K562 (cell line): ENCODE measurements at regions not wholly inside any gene's neighbourhood (a gene's known extent, or its start where the extent isn't known, plus 50 kb on each side); places are given as distances from the start of the nearest gene placed in this dataset.

Experiments
- ATAC-seq: fragments of 200-7000 bp; cut with Tn5 transposase; 3 replicates; pipeline ENCODE4 v1.9.1; 2020; ENCODE audit warnings: moderate library complexity
- BruUV-seq: library from RNA; stranded (reverse); fragments of 400-500 nt; replicated peaks from 2 replicates; lab custom pipeline; 2021; lab: Mats Ljungman, UMichigan
- CTCF ChIA-PET: fragments of 300-600 bp; formaldehyde crosslinking; extraction: SDS; loops from one replicate; lab custom pipeline; 2021; ENCODE audit warnings: low intra/inter-chr PET ratio; lab: Yijun Ruan, JAX
- POLR2A ChIA-PET: fragments of 300-600, 350-650 bp; sonication (Branson Sonifier 250); formaldehyde crosslinking; extraction: SDS; loops from one replicate; lab custom pipeline; 2021; ENCODE audit warnings: antibody characterized with exemption, inconsistent platforms; lab: Yijun Ruan, JAX
- DNase-seq, 4 experiments: peaks; one replicate each; pipeline versions ENCODE4 v3.0.0 to v3.0.0-alpha.2; 2011 to 2018; ENCODE audit warnings: low spot score in 3 of 4, mixed read lengths in 3 of 4; ENCODE audit errors: extremely low read depth in 1 of 4
- FAIRE-seq: peaks from 2 replicates; lab custom pipeline; 2011; peaks lifted over from hg19 to GRCh38; lab: Jason Lieb, UNC
- H2AFZ ChIP-seq: 2 replicates; pipeline ENCODE4 v1.6.0; 2011; ENCODE audit warnings: low read depth, low read length, control low read depth, inconsistent platforms
- H3K27ac ChIP-seq: fragments of 200-600 bp; 3 replicates; pipeline ENCODE4 v1.8.0; 2011; ENCODE audit warnings: low read depth, mild to moderate bottlenecking, control low read depth, inconsistent platforms, low read length, moderate library complexity, mixed read lengths; ENCODE audit errors: extremely low read depth
- H3K27me3 ChIP-seq, 2 experiments: fragments of 300-600 bp in 1 of 2; 2 replicates in 1 of 2; 3 replicates in 1 of 2; pipeline versions ENCODE4 v1.6.0 to v1.8.0; 2011; ENCODE audit warnings: inconsistent platforms in 2 of 2, low read length in 2 of 2, mild to moderate bottlenecking in 1 of 2, mixed read lengths in 1 of 2, moderate library complexity in 1 of 2; ENCODE audit not compliant: control insufficient read depth in 2 of 2, insufficient read depth in 2 of 2
- H3K36me3 ChIP-seq: fragments of 300-600 bp; 3 replicates; pipeline ENCODE4 v1.8.0; 2011; ENCODE audit warnings: mild to moderate bottlenecking, low read length, inconsistent platforms; ENCODE audit not compliant: control insufficient read depth, insufficient read depth
- H3K4me1 ChIP-seq, 2 experiments: fragments of 200-600 bp in 1 of 2; replicated peaks in 1 of 2; 2 replicates in 1 of 2; 3 replicates in 1 of 2; pipeline versions ENCODE4 v1.5.1 to v1.8.0; 2011; ENCODE audit warnings: inconsistent platforms in 2 of 2, low read length in 2 of 2, mild to moderate bottlenecking in 1 of 2, mixed read lengths in 1 of 2, moderate library complexity in 1 of 2; ENCODE audit not compliant: control insufficient read depth in 2 of 2, insufficient read depth in 2 of 2
- H3K4me2 ChIP-seq: 2 replicates; pipeline ENCODE4 v1.6.1; 2011; ENCODE audit warnings: low read length, control low read depth, inconsistent platforms, mixed read lengths; ENCODE audit not compliant: insufficient read depth
- H3K4me3 ChIP-seq: fragments of 200-600 bp; sonication (generic), shearing (Covaris generic); 2 replicates; pipeline ENCODE4 v1.5.1; 2016; ENCODE audit warnings: control low read depth, inconsistent platforms
- H3K79me2 ChIP-seq: fragments of 200-600 bp; 3 replicates; pipeline ENCODE4 v1.8.0; 2011; ENCODE audit warnings: low read length, inconsistent platforms; ENCODE audit not compliant: control insufficient read depth, insufficient read depth
- H3K9ac ChIP-seq, 2 experiments: 2 replicates each; pipeline versions ENCODE4 v1.6.0 to v1.6.1; 2011; ENCODE audit warnings: low read depth in 2 of 2, low read length in 2 of 2, control low read depth in 1 of 2, inconsistent platforms in 1 of 2, mild to moderate bottlenecking in 1 of 2, mixed read lengths in 1 of 2; ENCODE audit not compliant: insufficient read depth in 1 of 2
- H3K9me1 ChIP-seq: one replicate; pipeline ENCODE4 v1.6.0; 2011; ENCODE audit warnings: inconsistent platforms, mild to moderate bottlenecking, low read length, moderate library complexity; ENCODE audit not compliant: control insufficient read depth, insufficient read depth
- H3K9me3 ChIP-seq: replicated peaks from 2 replicates; pipeline ENCODE4 v1.5.1; 2011; ENCODE audit warnings: low read depth, low read length, inconsistent platforms; ENCODE audit not compliant: control insufficient read depth, insufficient read depth
- H4K20me1 ChIP-seq: replicated peaks from 2 replicates; pipeline ENCODE4 v1.6.1; 2011; ENCODE audit warnings: low read length, inconsistent platforms, mixed read lengths; ENCODE audit not compliant: control insufficient read depth, insufficient read depth
- CREB1 ChIP-seq, 2 experiments: sonication (generic) in 1 of 2; formaldehyde crosslinking in 1 of 2; IDR thresholded peaks; 2 replicates each; pipeline versions ENCODE4 v1.6.1 to v1.8.0; 2012 to 2022; ENCODE audit warnings: inconsistent platforms in 1 of 2, mild to moderate bottlenecking in 1 of 2, missing genetic modification reagents in 1 of 2, moderate library complexity in 1 of 2
- DNMT1 ChIP-seq: fragments of 450-650 bp; IDR thresholded peaks from 2 replicates; pipeline ENCODE4 v1.6.1; 2016; ENCODE audit warnings: antibody characterized with exemption, mild to moderate bottlenecking
- KDM5B ChIP-seq: fragments of 200-600 bp; sonication (generic); IDR thresholded peaks from 2 replicates; pipeline ENCODE4 v1.6.1; 2012; ENCODE audit warnings: low read depth, mild to moderate bottlenecking, moderate library complexity, low read length, control low read depth, inconsistent platforms; ENCODE audit not compliant: insufficient replicate concordance
- RAD21 ChIP-seq, 2 experiments: fragments of 250-450 bp in 1 of 2; fragments of 450-650 bp in 1 of 2; sonication (Bioruptor Pico) in 1 of 2; formaldehyde crosslinking in 1 of 2; IDR thresholded peaks in 1 of 2; conservative IDR thresholded peaks in 1 of 2; 2 replicates each; pipeline versions ENCODE4 v1.4.0 to v1.8.0; 2020 to 2022; ENCODE audit warnings: mild to moderate bottlenecking in 2 of 2, moderate library complexity in 1 of 2
- TEAD2 ChIP-seq: fragments of 450-650 bp; IDR thresholded peaks from 2 replicates; pipeline ENCODE4 v1.6.1; 2016; ENCODE audit warnings: missing genetic modification characterization, control low read depth, missing compliant biosample characterization
- UBTF ChIP-seq, 2 experiments: IDR thresholded peaks; 2 replicates each; pipeline ENCODE4 v1.6.1; 2012; ENCODE audit warnings: improper control_type of control experiment in 2 of 2, low read depth in 2 of 2, low read length in 2 of 2, borderline replicate concordance in 1 of 2
- ZFP1 ChIP-seq: fragments of 450-650 bp; formaldehyde crosslinking; IDR thresholded peaks from 2 replicates; pipeline ENCODE4 v1.4.0; 2020; ENCODE audit warnings: mild to moderate bottlenecking, mixed read lengths
- ZKSCAN3 ChIP-seq: fragments of 250-450 bp; sonication (Bioruptor Pico); IDR thresholded peaks from 2 replicates; pipeline ENCODE4 v1.4.0; 2020
- ZNF146 ChIP-seq: IDR thresholded peaks from one replicate; pipeline ENCODE4 v1.6.1; 2018; ENCODE audit warnings: missing compliant biosample characterization; ENCODE audit not compliant: unreplicated experiment
- ZNF175 ChIP-seq: fragments of 200-800 bp; sonication (Bioruptor generic); IDR thresholded peaks from 2 replicates; pipeline ENCODE4 v1.6.1; 2016; ENCODE audit warnings: low read depth, mild to moderate bottlenecking, missing genetic modification characterization, missing compliant biosample characterization
- ZNF253 ChIP-seq: fragments of 250-450 bp; sonication (Bioruptor Pico); conservative IDR thresholded peaks from 2 replicates; pipeline ENCODE4 v1.6.1; 2021; ENCODE audit warnings: mild to moderate bottlenecking
- WGBS: fragments of 100-300 bp; shearing (Covaris generic); methylation state at CpG from one replicate; pipeline ENCODE4 v1.1.6; 2016; ENCODE audit warnings: low coverage, mixed read lengths; ENCODE audit not compliant: insufficient coverage; ENCODE audit errors: missing lambda C conversion rate; 5-methylcytosine and 5-hydroxymethylcytosine counted together
- in situ Hi-C: fragments of 300-500 bp; cut with MboI; formaldehyde crosslinking; loops from 4 replicates; pipeline ENCODE4 v1.15.0; 2018; ENCODE audit warnings: inconsistent platforms, mixed read lengths
- intact Hi-C: fragments of 100-400 bp; cut with micrococcal nuclease; formaldehyde crosslinking; loops from 2 replicates; pipeline ENCODE4 v1.14.2; 2022
- TF ChIP-seq, protein P1 (sequence below): sonication (generic); formaldehyde crosslinking; IDR thresholded peaks from 2 replicates; pipeline ENCODE4 v1.8.0; 2023; ENCODE audit warnings: missing genetic modification reagents, mild to moderate bottlenecking, borderline replicate concordance

GRCh38 chr3:31172336-31172735 lies 277.9 kb upstream of the GADL1 start (continued):
- TF ChIP-seq, protein P1, sequence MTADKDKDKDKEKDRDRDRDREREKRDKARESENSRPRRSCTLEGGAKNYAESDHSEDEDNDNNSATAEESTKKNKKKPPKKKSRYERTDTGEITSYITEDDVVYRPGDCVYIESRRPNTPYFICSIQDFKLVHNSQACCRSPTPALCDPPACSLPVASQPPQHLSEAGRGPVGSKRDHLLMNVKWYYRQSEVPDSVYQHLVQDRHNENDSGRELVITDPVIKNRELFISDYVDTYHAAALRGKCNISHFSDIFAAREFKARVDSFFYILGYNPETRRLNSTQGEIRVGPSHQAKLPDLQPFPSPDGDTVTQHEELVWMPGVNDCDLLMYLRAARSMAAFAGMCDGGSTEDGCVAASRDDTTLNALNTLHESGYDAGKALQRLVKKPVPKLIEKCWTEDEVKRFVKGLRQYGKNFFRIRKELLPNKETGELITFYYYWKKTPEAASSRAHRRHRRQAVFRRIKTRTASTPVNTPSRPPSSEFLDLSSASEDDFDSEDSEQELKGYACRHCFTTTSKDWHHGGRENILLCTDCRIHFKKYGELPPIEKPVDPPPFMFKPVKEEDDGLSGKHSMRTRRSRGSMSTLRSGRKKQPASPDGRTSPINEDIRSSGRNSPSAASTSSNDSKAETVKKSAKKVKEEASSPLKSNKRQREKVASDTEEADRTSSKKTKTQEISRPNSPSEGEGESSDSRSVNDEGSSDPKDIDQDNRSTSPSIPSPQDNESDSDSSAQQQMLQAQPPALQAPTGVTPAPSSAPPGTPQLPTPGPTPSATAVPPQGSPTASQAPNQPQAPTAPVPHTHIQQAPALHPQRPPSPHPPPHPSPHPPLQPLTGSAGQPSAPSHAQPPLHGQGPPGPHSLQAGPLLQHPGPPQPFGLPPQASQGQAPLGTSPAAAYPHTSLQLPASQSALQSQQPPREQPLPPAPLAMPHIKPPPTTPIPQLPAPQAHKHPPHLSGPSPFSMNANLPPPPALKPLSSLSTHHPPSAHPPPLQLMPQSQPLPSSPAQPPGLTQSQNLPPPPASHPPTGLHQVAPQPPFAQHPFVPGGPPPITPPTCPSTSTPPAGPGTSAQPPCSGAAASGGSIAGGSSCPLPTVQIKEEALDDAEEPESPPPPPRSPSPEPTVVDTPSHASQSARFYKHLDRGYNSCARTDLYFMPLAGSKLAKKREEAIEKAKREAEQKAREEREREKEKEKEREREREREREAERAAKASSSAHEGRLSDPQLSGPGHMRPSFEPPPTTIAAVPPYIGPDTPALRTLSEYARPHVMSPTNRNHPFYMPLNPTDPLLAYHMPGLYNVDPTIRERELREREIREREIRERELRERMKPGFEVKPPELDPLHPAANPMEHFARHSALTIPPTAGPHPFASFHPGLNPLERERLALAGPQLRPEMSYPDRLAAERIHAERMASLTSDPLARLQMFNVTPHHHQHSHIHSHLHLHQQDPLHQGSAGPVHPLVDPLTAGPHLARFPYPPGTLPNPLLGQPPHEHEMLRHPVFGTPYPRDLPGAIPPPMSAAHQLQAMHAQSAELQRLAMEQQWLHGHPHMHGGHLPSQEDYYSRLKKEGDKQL, result no peak
- TF ChIP-seq ZKSCAN3 (CRISPR knock-in tag) (no peak), KDM5B (no peak)

DNA sequence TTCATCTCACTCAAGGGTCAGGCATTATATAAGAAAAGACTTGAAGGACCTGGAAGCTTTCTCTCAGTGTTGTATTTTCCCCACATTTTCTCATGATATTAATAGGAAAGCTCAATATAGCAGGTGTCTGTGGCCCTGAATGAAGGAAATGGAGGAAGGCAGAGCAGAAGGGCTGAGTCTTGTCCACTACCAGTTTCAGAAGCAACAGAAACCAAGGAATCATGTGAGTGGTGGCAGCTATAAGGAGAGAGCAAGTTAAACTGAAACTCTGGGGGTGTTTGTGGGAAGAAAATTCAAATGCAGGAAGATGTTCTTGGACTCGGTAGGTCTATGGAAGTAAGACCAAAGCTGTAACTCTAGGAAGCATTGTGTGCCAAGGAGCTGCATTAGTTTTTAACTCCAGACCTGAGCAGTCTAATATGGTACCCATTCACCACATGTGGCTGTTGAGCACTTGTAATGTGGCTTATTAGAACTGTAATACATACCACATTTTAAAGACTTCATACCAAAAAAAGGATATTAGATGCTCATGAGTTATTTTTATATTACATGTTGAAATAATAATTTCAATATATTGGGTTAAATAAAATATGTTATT lies 278.8 kb upstream of the GADL1 start:
- Histone ChIP-seq H3K27ac (no peak overlapping the region), H3K36me3 (no peaks in the 10 kb centered on the region), H4K20me1 (no peaks in the 10 kb centered on the region), H3K9ac (no peak overlapping the region), H3K27me3 (no peaks in the 10 kb centered on the region), H3K4me3 (no peak overlapping the region), H3K79me2 (no peaks in the 10 kb centered on the region), H3K4me1 (no peaks in the 10 kb centered on the region), H3K4me2 (no peak overlapping the region), H3K9me3 (no peaks in the 10 kb centered on the region), H3K9me1 (no peaks in the 10 kb centered on the region), H2AFZ (no peak overlapping the region)
- 0% methylated on average over 1 of the region's 1 CpG for WGBS
- ChIA-PET CTCF (no interaction called here), POLR2A (interaction anchor here (1.0 kb wide), 1 partner anchor 11 kb away, joined by 3 read pairs; no protein-coding TSS in a partner anchor)
- no peak for DNase-seq
- FAIRE-seq, result no peak
- ATAC-seq, result no peak
- no TSS peak for BruUV-seq
- in situ Hi-C loops (no loop called here), intact Hi-C loops (no loop called here)
- no peak for TF ChIP-seq ZNF175 (CRISPR knock-in tag)
- no peak for TF ChIP-seq UBTF (IDR thresholded peaks at IDR 0.05; ENCODE audit: borderline replicate concordance in 1 of 2, low read depth in 2 of 2, low read length in 2 of 2)
- TF ChIP-seq DNMT1, result no peak
- TF ChIP-seq ZNF146 (CRISPR knock-in tag), result no peak
- no peak for TF ChIP-seq ZFP1
- no peak for TF ChIP-seq ZNF253 (CRISPR knock-in tag)
- no peak for TF ChIP-seq TEAD2 (tag)
- TF ChIP-seq CREB1 (IDR thresholded peaks at IDR 0.05), result no peak
- TF ChIP-seq CREB1 (CRISPR knock-in tag; IDR thresholded peaks at IDR 0.05), result no peak
- TF ChIP-seq RAD21 (CRISPR knock-in tag; conservative IDR thresholded peaks at IDR 0.05 in 1 of 2, IDR thresholded peaks at IDR 0.05 in 1 of 2), result no peak
